ENCODE measurements at regions not wholly inside any gene's neighbourhood (a gene's known extent, or its start where the extent isn't known, plus 50 kb on each side); places are given as distances from the start of the nearest gene placed in this dataset.

GRCh38 chr5:167233507-167234220 lies 1057.8 kb upstream of the WWC1 start:
- no peak for ATAC-seq
- TF ChIP-seq ISL1 (CRISPR knock-in tag; IDR thresholded peaks at IDR 0.05) = peak; percentile 98
- TF ChIP-seq TCF4 (CRISPR knock-in tag; IDR thresholded peaks at IDR 0.05; ENCODE audit: borderline replicate concordance) = peak; percentile 23; the same call in 1 of the 2 replicates
- TF ChIP-seq ARNTL (CRISPR knock-in tag; IDR thresholded peaks at IDR 0.05; ENCODE audit: borderline replicate concordance, low read depth) = no peak
- TF ChIP-seq SNAI2 (CRISPR knock-in tag; IDR thresholded peaks at IDR 0.05) = 0 out of 2 replicates have a peak, but pooled peaks have one; percentile 59
- TF ChIP-seq BACH2 (CRISPR knock-in tag; IDR thresholded peaks at IDR 0.05; ENCODE audit: borderline replicate concordance) = no peak; the same call in 1 of the 2 replicates
- TF ChIP-seq, protein P1, sequence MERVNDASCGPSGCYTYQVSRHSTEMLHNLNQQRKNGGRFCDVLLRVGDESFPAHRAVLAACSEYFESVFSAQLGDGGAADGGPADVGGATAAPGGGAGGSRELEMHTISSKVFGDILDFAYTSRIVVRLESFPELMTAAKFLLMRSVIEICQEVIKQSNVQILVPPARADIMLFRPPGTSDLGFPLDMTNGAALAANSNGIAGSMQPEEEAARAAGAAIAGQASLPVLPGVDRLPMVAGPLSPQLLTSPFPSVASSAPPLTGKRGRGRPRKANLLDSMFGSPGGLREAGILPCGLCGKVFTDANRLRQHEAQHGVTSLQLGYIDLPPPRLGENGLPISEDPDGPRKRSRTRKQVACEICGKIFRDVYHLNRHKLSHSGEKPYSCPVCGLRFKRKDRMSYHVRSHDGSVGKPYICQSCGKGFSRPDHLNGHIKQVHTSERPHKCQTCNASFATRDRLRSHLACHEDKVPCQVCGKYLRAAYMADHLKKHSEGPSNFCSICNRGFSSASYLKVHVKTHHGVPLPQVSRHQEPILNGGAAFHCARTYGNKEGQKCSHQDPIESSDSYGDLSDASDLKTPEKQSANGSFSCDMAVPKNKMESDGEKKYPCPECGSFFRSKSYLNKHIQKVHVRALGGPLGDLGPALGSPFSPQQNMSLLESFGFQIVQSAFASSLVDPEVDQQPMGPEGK (CRISPR knock-in tag; IDR thresholded peaks at IDR 0.05; ENCODE audit: borderline replicate concordance) = no peak

DNA sequence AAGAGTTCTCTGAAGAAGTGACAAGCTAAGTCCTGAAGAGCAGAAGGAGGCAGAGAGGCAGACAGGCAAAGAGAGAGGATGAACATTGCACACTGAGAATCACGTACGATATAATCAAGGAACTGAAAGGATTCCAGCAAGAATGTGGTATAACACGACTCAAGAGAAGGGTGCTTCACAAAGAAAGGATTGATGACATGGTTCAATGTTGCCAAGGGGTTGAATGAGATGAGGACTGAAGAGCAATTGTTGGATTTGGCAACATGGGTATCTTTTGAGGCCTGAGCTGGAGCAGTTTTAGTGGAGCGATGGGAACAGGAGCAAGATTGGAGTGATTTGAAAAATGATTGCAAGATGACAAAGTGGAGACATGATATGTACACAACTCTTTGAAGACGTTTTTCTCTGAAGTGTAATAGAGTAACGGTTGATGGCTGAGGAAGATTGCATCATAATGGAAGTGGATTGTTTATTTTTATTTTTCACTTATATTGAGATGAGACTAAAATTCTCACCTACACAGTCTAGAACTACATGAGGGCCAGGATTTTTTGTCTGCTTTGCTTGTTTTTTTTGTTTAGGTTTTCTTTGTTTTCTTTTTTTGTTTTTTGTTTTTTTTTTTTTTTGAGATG lies 1049.9 kb upstream of the WWC1 start:
- ATAC-seq = no peak
- no peak for TF ChIP-seq ZFP30 (CRISPR knock-in tag; IDR thresholded peaks at IDR 0.05)
- TF ChIP-seq ZC3H10 (CRISPR knock-in tag; IDR thresholded peaks at IDR 0.05) = no peak
- TF ChIP-seq ARNTL (CRISPR knock-in tag; IDR thresholded peaks at IDR 0.05; ENCODE audit: borderline replicate concordance, low read depth) = no peak
- TF ChIP-seq ESRRG (CRISPR knock-in tag; IDR thresholded peaks at IDR 0.05) = no peak
- no peak for TF ChIP-seq TCF4 (CRISPR knock-in tag; IDR thresholded peaks at IDR 0.05; ENCODE audit: borderline replicate concordance)
- TF ChIP-seq CREB5 (CRISPR knock-in tag; IDR thresholded peaks at IDR 0.05; ENCODE audit: low read depth) = no peak
- no peak for TF ChIP-seq ISL1 (CRISPR knock-in tag; IDR thresholded peaks at IDR 0.05)
- TF ChIP-seq, protein P2, sequence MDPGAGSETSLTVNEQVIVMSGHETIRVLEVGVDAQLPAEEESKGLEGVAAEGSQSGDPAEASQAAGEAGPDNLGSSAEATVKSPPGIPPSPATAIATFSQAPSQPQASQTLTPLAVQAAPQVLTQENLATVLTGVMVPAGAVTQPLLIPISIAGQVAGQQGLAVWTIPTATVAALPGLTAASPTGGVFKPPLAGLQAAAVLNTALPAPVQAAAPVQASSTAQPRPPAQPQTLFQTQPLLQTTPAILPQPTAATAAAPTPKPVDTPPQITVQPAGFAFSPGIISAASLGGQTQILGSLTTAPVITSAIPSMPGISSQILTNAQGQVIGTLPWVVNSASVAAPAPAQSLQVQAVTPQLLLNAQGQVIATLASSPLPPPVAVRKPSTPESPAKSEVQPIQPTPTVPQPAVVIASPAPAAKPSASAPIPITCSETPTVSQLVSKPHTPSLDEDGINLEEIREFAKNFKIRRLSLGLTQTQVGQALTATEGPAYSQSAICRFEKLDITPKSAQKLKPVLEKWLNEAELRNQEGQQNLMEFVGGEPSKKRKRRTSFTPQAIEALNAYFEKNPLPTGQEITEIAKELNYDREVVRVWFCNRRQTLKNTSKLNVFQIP (CRISPR knock-in tag; IDR thresholded peaks at IDR 0.05; ENCODE audit: borderline replicate concordance, low read depth) = no peak
- TF ChIP-seq, protein P1 (CRISPR knock-in tag; IDR thresholded peaks at IDR 0.05; ENCODE audit: borderline replicate concordance) = no peak
- no peak for TF ChIP-seq CSDC2 (CRISPR knock-in tag; IDR thresholded peaks at IDR 0.05)
- no peak for TF ChIP-seq GLIS3 (CRISPR knock-in tag; IDR thresholded peaks at IDR 0.05)
- TF ChIP-seq, protein P3, sequence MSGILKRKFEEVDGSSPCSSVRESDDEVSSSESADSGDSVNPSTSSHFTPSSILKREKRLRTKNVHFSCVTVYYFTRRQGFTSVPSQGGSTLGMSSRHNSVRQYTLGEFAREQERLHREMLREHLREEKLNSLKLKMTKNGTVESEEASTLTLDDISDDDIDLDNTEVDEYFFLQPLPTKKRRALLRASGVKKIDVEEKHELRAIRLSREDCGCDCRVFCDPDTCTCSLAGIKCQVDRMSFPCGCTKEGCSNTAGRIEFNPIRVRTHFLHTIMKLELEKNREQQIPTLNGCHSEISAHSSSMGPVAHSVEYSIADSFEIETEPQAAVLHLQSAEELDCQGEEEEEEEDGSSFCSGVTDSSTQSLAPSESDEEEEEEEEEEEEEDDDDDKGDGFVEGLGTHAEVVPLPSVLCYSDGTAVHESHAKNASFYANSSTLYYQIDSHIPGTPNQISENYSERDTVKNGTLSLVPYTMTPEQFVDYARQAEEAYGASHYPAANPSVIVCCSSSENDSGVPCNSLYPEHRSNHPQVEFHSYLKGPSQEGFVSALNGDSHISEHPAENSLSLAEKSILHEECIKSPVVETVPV (CRISPR knock-in tag; IDR thresholded peaks at IDR 0.05) = no peak
- TF ChIP-seq BACH2 (CRISPR knock-in tag; IDR thresholded peaks at IDR 0.05; ENCODE audit: borderline replicate concordance) = no peak
- TF ChIP-seq ZFP3 (CRISPR knock-in tag; IDR thresholded peaks at IDR 0.05) = no peak
- no peak for TF ChIP-seq TOX (CRISPR knock-in tag; IDR thresholded peaks at IDR 0.05; ENCODE audit: borderline replicate concordance)
- no peak for TF ChIP-seq OSR1 (CRISPR knock-in tag; IDR thresholded peaks at IDR 0.05)

DNA sequence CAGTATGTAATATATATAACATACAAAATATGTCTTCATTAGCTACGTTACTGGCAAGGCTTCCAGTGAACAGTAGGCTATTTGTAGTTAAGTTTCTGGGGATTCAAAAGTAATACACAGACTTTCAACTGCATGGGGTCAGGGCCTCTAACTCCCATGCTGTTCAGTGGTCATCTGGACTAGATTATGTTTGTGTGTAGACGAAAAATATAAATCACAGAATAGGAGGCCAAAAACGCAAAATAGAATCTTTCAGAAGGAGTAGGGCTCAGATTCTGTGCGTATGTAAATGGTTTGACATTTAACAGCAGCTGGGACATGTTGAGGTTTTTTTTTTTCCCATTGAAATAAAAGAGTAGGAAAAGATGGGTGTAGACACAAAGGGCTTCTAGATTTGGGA lies 1048.7 kb upstream of the WWC1 start:
- TF ChIP-seq ZFP3 (CRISPR knock-in tag; IDR thresholded peaks at IDR 0.05) (no peak), ISL1 (CRISPR knock-in tag; IDR thresholded peaks at IDR 0.05) (no peak), CSDC2 (CRISPR knock-in tag; IDR thresholded peaks at IDR 0.05) (no peak), ESRRG (CRISPR knock-in tag; IDR thresholded peaks at IDR 0.05) (no peak), TSHZ2 (CRISPR knock-in tag; IDR thresholded peaks at IDR 0.05) (no peak), TCF4 (CRISPR knock-in tag; IDR thresholded peaks at IDR 0.05; ENCODE audit: borderline replicate concordance) (no peak)
- TF ChIP-seq, protein P1 (CRISPR knock-in tag; IDR thresholded peaks at IDR 0.05; ENCODE audit: borderline replicate concordance) = no peak
- ATAC-seq = no peak

All from SK-N-SH treated with all-trans-retinoic acid at 6 μM for 48 hours (cell line).